Chondrocyte (in vitro differentiated cells): ENCODE measurements at regions not wholly inside any gene's neighbourhood (a gene's known extent, or its start where the extent isn't known, plus 50 kb on each side); places are given as distances from the start of the nearest gene placed in this dataset.

Source experiments
- DNase-seq: peaks from one replicate; pipeline ENCODE4 v3.0.0; 2021; ENCODE audit warnings: mixed read lengths, low spot score
- H3K27ac Mint-ChIP-seq: one replicate; pipeline ENCODE4 v1.8.0; 2021; ENCODE audit warnings: mild to moderate bottlenecking, moderate library complexity, mixed read lengths; ENCODE audit not compliant: unreplicated experiment
- H3K27me3 Mint-ChIP-seq: 2 replicates; pipeline ENCODE4 v1.8.0; 2021; ENCODE audit warnings: low read depth, mixed read lengths
- H3K36me3 Mint-ChIP-seq: 2 replicates; pipeline ENCODE4 v1.8.0; 2021; ENCODE audit warnings: low read depth, mixed read lengths
- H3K4me1 Mint-ChIP-seq: 2 replicates; pipeline ENCODE4 v1.8.0; 2021; ENCODE audit warnings: low read depth, mild to moderate bottlenecking, mixed read lengths
- H3K4me3 Mint-ChIP-seq: one replicate; pipeline ENCODE4 v1.8.0; 2021; ENCODE audit warnings: mild to moderate bottlenecking, moderate library complexity, mixed read lengths; ENCODE audit not compliant: unreplicated experiment
- H3K9me3 Mint-ChIP-seq: 2 replicates; pipeline ENCODE4 v1.8.0; 2021; ENCODE audit warnings: low read depth, mixed read lengths
- TF ChIP-seq, protein P1 (sequence below): fragments of 200-600 bp; sonication (generic); IDR thresholded peaks from 2 replicates; pipeline ENCODE4 v1.5.0; 2021; ENCODE audit warnings: antibody characterized with exemption, mild to moderate bottlenecking, moderate library complexity

- TF ChIP-seq, protein P1, sequence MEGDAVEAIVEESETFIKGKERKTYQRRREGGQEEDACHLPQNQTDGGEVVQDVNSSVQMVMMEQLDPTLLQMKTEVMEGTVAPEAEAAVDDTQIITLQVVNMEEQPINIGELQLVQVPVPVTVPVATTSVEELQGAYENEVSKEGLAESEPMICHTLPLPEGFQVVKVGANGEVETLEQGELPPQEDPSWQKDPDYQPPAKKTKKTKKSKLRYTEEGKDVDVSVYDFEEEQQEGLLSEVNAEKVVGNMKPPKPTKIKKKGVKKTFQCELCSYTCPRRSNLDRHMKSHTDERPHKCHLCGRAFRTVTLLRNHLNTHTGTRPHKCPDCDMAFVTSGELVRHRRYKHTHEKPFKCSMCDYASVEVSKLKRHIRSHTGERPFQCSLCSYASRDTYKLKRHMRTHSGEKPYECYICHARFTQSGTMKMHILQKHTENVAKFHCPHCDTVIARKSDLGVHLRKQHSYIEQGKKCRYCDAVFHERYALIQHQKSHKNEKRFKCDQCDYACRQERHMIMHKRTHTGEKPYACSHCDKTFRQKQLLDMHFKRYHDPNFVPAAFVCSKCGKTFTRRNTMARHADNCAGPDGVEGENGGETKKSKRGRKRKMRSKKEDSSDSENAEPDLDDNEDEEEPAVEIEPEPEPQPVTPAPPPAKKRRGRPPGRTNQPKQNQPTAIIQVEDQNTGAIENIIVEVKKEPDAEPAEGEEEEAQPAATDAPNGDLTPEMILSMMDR = no peak
- H3K27me3 Mint-ChIP-seq = peaks cover 7% of the 10 kb centered on the region
- H3K4me3 Mint-ChIP-seq = no peak overlapping the region
- no peaks in the 10 kb centered on the region for H3K4me1 Mint-ChIP-seq
- no peaks in the 10 kb centered on the region for H3K36me3 Mint-ChIP-seq
- no peaks in the 10 kb centered on the region for H3K9me3 Mint-ChIP-seq
- no peak for DNase-seq
- no peak overlapping the region for H3K27ac Mint-ChIP-seq
Measured at GRCh38 chr15:47326410-47327333, 390.6 kb upstream of the SEMA6D start.

- Mint-ChIP-seq H3K4me1 (no peaks in the 10 kb centered on the region), H3K27ac (no peak overlapping the region), H3K27me3 (peaks cover 6% of the 10 kb centered on the region), H3K9me3 (no peaks in the 10 kb centered on the region), H3K36me3 (no peaks in the 10 kb centered on the region), H3K4me3 (no peak overlapping the region)
- TF ChIP-seq, protein P1 = no peak
- DNase-seq = no peak
Measured at GRCh38 chr15:47331829-47332393, 385.4 kb upstream of the SEMA6D start.

- TF ChIP-seq, protein P1 = no peak
- Mint-ChIP-seq H3K27ac (no peak overlapping the region), H3K36me3 (no peaks in the 10 kb centered on the region), H3K4me3 (no peak overlapping the region), H3K9me3 (no peaks in the 10 kb centered on the region), H3K4me1 (no peaks in the 10 kb centered on the region), H3K27me3 (peaks cover 6% of the 10 kb centered on the region)
- DNase-seq = no peak
Measured at GRCh38 chr15:47332481-47332880, 384.8 kb upstream of the SEMA6D start.

DNA sequence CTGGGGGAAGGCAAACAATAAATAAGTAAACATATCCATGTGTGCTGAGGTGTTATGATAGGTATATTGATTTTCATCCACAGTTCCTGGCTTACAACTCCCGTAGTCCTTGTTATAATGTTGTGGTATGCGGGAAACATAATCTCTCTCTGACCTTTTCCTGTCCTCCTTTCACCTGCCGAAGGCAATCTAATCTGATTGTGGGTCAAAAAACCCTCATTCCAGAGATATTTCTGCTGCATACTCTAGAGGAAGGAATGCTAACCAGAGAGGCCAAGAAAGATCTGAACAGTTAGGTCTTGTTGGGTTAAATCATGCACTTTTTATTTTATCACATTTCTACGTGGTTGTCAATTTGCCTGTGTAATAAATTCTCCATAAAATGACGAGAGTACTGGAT, 383.6 kb upstream of the SEMA6D start:
- peaks cover 3% of the 10 kb centered on the region for H3K27me3 Mint-ChIP-seq

GRCh38 chr15:47334805-47335535, 382.3 kb upstream of the SEMA6D start:
- TF ChIP-seq, protein P1 = no peak
- DNase-seq = no peak
- no peak overlapping the region for H3K4me3 Mint-ChIP-seq
- no peaks in the 10 kb centered on the region for H3K4me1 Mint-ChIP-seq
- no peaks in the 10 kb centered on the region for H3K36me3 Mint-ChIP-seq
- no peak overlapping the region for H3K27ac Mint-ChIP-seq
- H3K27me3 Mint-ChIP-seq = no peaks in the 10 kb centered on the region
- no peaks in the 10 kb centered on the region for H3K9me3 Mint-ChIP-seq

More for the DNA sequence above, 383.6 kb upstream of the SEMA6D start:
- Mint-ChIP-seq H3K9me3 (no peaks in the 10 kb centered on the region), H3K27ac (no peak overlapping the region), H3K36me3 (no peaks in the 10 kb centered on the region), H3K4me1 (no peaks in the 10 kb centered on the region), H3K4me3 (no peak overlapping the region)
- DNase-seq = no peak
- TF ChIP-seq, protein P1 = no peak
